Heart right ventricle (tissue), 16 donors: ENCODE measurements at regions not wholly inside any gene's neighbourhood (a gene's known extent, or its start where the extent isn't known, plus 50 kb on each side); places are given as distances from the start of the nearest gene placed in this dataset.

Experiments used
- ATAC-seq, 8 donors: fragments of 200-7000 bp; cut with Tn5 transposase; one replicate each; pipeline ENCODE4 v1.9.1; 2020; ENCODE audit warnings: mild to moderate bottlenecking in 8 of 8, moderate library complexity in 8 of 8, moderate number of reproducible peaks in 1 of 8
- DNase-seq, 2 donors: peaks; one replicate each; pipeline ENCODE4 v3.0.0-alpha.2; 2020
- H3K27ac ChIP-seq, 10 donors: fragments of 200-600 bp; sonication (generic) in 2 of 10; one replicate each; pipeline versions ENCODE4 v1.5.0 to v1.8.0; 2020 to 2022; ENCODE audit warnings: mild to moderate bottlenecking in 3 of 10
- H3K27me3 ChIP-seq, 7 donors: fragments of 200-600 bp; one replicate each; pipeline ENCODE4 v1.8.0; 2021 to 2022; ENCODE audit warnings: mild to moderate bottlenecking in 2 of 7
- H3K36me3 ChIP-seq, 9 donors: fragments of 200-600 bp; sonication (generic) in 1 of 9; one replicate each; pipeline versions ENCODE4 v1.5.0 to v1.8.0; 2020 to 2022; ENCODE audit warnings: mild to moderate bottlenecking in 2 of 9
- H3K4me1 ChIP-seq, 9 donors: fragments of 200-600 bp; sonication (generic) in 1 of 9; one replicate each; pipeline versions ENCODE4 v1.5.0 to v1.8.0; 2020 to 2022; ENCODE audit warnings: mild to moderate bottlenecking in 4 of 9
- H3K4me3 ChIP-seq, 10 donors: fragments of 200-600 bp; sonication (generic) in 2 of 10; one replicate each; pipeline versions ENCODE4 v1.5.0 to v1.8.0; 2020 to 2022; ENCODE audit warnings: mild to moderate bottlenecking in 7 of 10, moderate library complexity in 2 of 10
- H3K9me3 ChIP-seq, 11 donors: fragments of 200-600 bp in 10 of 11; sonication (generic) in 2 of 11; one replicate each; pipeline versions ENCODE4 v1.5.0 to v1.8.0; 2013 to 2022; ENCODE audit warnings: mild to moderate bottlenecking in 2 of 11, control low read depth in 1 of 11, moderate library complexity in 1 of 11
- CTCF ChIP-seq, 9 donors: fragments of 200-600 bp; sonication (generic) in 2 of 9; IDR thresholded peaks; one replicate each; pipeline versions ENCODE4 v1.5.0 to v1.8.0; 2021 to 2022; ENCODE audit warnings: antibody characterized with exemption in 9 of 9, mild to moderate bottlenecking in 5 of 9, moderate library complexity in 1 of 9
- WGBS, 2 donors: extraction: QIAGEN DNeasy Blood & Tissue Kit; methylation state at CpG; one replicate each; pipeline ENCODE4 v1.1.7; 2013; ENCODE audit warnings: inconsistent platforms in 1 of 2; 5-methylcytosine and 5-hydroxymethylcytosine counted together
- intact Hi-C, 10 donors: fragments of 100-400 bp; cut with DNase I; formaldehyde crosslinking; loops; one replicate each; pipeline versions ENCODE4 v1.11.1 to v1.14.2; 2022
- donor health status: Arrhythmogenic right ventricular cardiomyopathy.
- donor health status: ischemic (EF 13 %, LVEDD 7.1; RV severe dilation, severe dysfunction).
- donor health status: healthy with polysubstance abuse.
- donor health status: DM: no; HTN: yes; CAD: no.
- donor health status: DM: no; HTN: no; CAD: no.
- donor health status: ischemic (EF 25% LVEDD 6.9; RV normal size, moderate dysfunction).
- donor health status: ischemic (EF 25% LVEDD 5.7; RV mildly dilated, moderate dysfunction).
- donor health status: healthy.
- donor health status: DM: yes; HTN: yes; CAD: no.
- donor health status: Ischemic cardiomyopathy.
- donor health status: ischemic (EF 35%, LVEDD 5.7; RV mildly dilated, moderate dysfunction).
- donor health status: nonischemic (EF 11% LVEDD 7.7; RV severe dilation, severe dysfunction).
- donor health status: DM: yes; HTN: yes; CAD: no.
- donor health status: PGD.
- donor health status: ischemic (EF 29% LVEDD 5.4; RV normal size, mild dysfunction).
- donor health status: nonischemic (EF 23%, LVEDD 6.1; RV moderate dilation, normal function).

- no peak for TF ChIP-seq CTCF (IDR thresholded peaks at IDR 0.05)
- intact Hi-C loops = no loop called here
- 45 to 60% methylated on average over 8 of the region's 8 CpGs for WGBS, 2 donors
- no peaks in the 10 kb centered on the region for H3K27me3 ChIP-seq
- H3K4me3 ChIP-seq = no peak overlapping the region
- ATAC-seq (peak in 7 of 8 donors; percentile 48 to 92 (median 80)), DNase-seq (peak; percentile 20 to 31)
- peak overlapping the region in 2 of 10 donors; percentile 35 to 61 for H3K27ac ChIP-seq
- peaks cover 0 to 9% (median 0%) of the 10 kb centered on the region in 11 donors for H3K9me3 ChIP-seq
- H3K4me1 ChIP-seq = no peaks in the 10 kb centered on the region
- H3K36me3 ChIP-seq = no peaks in the 10 kb centered on the region
These were observed 77.6 kb upstream of the RGS17 start for GRCh38 chr6:153208706-153209105.

- DNase-seq (no peak), ATAC-seq (no peak)
- no peaks in the 10 kb centered on the region for H3K36me3 ChIP-seq
- no peaks in the 10 kb centered on the region for H3K4me1 ChIP-seq
- intact Hi-C loops = no loop called here
- TF ChIP-seq CTCF (IDR thresholded peaks at IDR 0.05) = no peak
- H3K9me3 ChIP-seq = peaks cover 0 to 9% (median 0%) of the 10 kb centered on the region in 11 donors
- 85 to 92% methylated on average over 1 of the region's 1 CpG for WGBS, 2 donors
- no peaks in the 10 kb centered on the region for H3K27me3 ChIP-seq
- H3K4me3 ChIP-seq = no peak overlapping the region
- no peak overlapping the region for H3K27ac ChIP-seq
These were observed 76.5 kb upstream of the RGS17 start for GRCh38 chr6:153207617-153208016.

- intact Hi-C loops = no loop called here
- no peaks in the 10 kb centered on the region for H3K4me1 ChIP-seq
- H3K9me3 ChIP-seq = peaks cover 0 to 9% (median 0%) of the 10 kb centered on the region in 11 donors
- no peak overlapping the region for H3K4me3 ChIP-seq
- 24 to 31% methylated on average over 2 of the region's 2 CpGs for WGBS, 2 donors
- ATAC-seq (no peak), DNase-seq (no peak)
- no peaks in the 10 kb centered on the region for H3K36me3 ChIP-seq
- TF ChIP-seq CTCF (IDR thresholded peaks at IDR 0.05) = no peak
- H3K27ac ChIP-seq = no peak overlapping the region
- H3K27me3 ChIP-seq = no peaks in the 10 kb centered on the region
These were observed 75.9 kb upstream of the RGS17 start for GRCh38 chr6:153207006-153207405.

- Histone ChIP-seq H3K27me3 (no peaks in the 10 kb centered on the region), H3K4me1 (no peaks in the 10 kb centered on the region), H3K27ac (no peak overlapping the region), H3K36me3 (no peaks in the 10 kb centered on the region), H3K9me3 (no peaks in the 10 kb centered on the region), H3K4me3 (no peak overlapping the region)
- intact Hi-C loops = no loop called here
- TF ChIP-seq CTCF (IDR thresholded peaks at IDR 0.05) = no peak
- ATAC-seq (no peak), DNase-seq (no peak)
- 75 to 76% methylated on average over 6 of the region's 6 CpGs for WGBS, 2 donors
These were observed 62.1 kb upstream of the RGS17 start for GRCh38 chr6:153192943-153193885.
